ENCODE measurements at regions not wholly inside any gene's neighbourhood (a gene's known extent, or its start where the extent isn't known, plus 50 kb on each side); places are given as distances from the start of the nearest gene placed in this dataset.

DNA sequence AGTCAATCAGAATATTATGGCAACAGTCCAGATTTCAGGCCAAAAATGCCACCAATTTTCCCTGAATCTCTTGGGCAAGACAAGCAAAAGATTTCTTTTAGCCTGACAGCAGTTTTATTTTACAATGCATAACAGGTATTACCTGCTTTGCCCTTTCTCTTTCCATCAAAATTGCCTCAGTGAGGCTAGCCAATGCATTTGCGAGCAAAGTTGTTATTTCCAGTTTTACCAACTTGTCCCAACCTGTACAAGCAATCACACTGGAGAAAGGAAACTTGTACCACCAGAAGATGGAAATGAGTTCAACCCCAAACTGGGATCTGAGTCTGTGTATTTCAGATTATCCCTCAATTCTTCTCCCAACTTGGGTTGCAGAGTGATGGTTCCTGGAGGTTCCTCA, 279.9 kb upstream of the CDYL start:
- Mint-ChIP-seq H3K27ac (ENCODE audit: unreplicated experiment) (no peak overlapping the region), H3K4me1 (ENCODE audit: unreplicated experiment) (no peaks in the 10 kb centered on the region)

DNA sequence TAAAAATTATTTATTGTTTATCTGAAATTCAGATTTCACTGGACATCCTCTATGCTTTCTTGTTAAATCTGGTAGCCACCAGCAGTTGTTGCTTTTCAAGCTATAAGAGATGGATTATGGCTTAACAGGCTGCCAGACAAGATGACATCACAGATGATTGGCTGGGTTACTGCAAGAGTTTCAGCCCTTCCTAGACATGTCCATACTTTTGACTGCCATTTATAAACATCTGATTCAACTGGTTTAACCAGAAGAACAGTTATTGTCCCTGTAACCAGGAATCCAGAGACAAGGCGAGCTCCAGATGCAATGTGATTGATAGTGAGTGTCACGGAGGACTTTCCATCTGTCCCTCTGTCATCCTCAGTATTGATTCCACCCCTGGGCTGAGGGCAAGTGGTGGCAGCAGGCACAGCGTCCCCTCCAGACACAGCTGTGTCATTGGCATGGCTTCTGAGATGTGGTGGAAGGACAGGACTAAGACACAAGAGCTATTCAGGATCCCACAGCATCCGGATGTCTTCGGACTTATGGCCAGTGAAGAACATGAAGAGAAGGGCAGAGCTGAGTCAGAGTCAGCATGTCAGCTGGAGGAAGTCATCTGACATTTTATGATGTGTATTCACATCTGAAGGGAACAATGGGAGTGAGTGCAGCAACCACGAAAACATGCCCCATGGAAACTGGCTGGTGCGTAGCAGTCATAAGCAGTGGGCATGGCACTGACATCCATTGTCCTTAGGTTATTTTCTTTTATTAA, 284.5 kb upstream of the CDYL start:
- Mint-ChIP-seq H3K4me1 (ENCODE audit: unreplicated experiment) (no peaks in the 10 kb centered on the region), H3K4me3 (ENCODE audit: unreplicated experiment) (no peak overlapping the region), H3K27me3 (ENCODE audit: unreplicated experiment) (no peaks in the 10 kb centered on the region), H3K27ac (ENCODE audit: unreplicated experiment) (no peak overlapping the region), H3K36me3 (ENCODE audit: unreplicated experiment) (no peaks in the 10 kb centered on the region), H3K9me3 (ENCODE audit: unreplicated experiment) (peaks cover 19% of the 10 kb centered on the region)
- TF ChIP-seq, protein P1, sequence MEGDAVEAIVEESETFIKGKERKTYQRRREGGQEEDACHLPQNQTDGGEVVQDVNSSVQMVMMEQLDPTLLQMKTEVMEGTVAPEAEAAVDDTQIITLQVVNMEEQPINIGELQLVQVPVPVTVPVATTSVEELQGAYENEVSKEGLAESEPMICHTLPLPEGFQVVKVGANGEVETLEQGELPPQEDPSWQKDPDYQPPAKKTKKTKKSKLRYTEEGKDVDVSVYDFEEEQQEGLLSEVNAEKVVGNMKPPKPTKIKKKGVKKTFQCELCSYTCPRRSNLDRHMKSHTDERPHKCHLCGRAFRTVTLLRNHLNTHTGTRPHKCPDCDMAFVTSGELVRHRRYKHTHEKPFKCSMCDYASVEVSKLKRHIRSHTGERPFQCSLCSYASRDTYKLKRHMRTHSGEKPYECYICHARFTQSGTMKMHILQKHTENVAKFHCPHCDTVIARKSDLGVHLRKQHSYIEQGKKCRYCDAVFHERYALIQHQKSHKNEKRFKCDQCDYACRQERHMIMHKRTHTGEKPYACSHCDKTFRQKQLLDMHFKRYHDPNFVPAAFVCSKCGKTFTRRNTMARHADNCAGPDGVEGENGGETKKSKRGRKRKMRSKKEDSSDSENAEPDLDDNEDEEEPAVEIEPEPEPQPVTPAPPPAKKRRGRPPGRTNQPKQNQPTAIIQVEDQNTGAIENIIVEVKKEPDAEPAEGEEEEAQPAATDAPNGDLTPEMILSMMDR (IDR thresholded peaks at IDR 0.05), result no peak
- no peak for DNase-seq (ENCODE audit: extremely low spot score, unreplicated experiment)

More for the DNA sequence above, 279.9 kb upstream of the CDYL start:
- DNase-seq (ENCODE audit: extremely low spot score, unreplicated experiment), result no peak
- Mint-ChIP-seq H3K9me3 (ENCODE audit: unreplicated experiment) (no peaks in the 10 kb centered on the region), H3K4me3 (ENCODE audit: unreplicated experiment) (no peak overlapping the region), H3K36me3 (ENCODE audit: unreplicated experiment) (no peaks in the 10 kb centered on the region), H3K27me3 (ENCODE audit: unreplicated experiment) (peaks cover 11% of the 10 kb centered on the region)
- TF ChIP-seq, protein P1 (IDR thresholded peaks at IDR 0.05), result no peak

DNA sequence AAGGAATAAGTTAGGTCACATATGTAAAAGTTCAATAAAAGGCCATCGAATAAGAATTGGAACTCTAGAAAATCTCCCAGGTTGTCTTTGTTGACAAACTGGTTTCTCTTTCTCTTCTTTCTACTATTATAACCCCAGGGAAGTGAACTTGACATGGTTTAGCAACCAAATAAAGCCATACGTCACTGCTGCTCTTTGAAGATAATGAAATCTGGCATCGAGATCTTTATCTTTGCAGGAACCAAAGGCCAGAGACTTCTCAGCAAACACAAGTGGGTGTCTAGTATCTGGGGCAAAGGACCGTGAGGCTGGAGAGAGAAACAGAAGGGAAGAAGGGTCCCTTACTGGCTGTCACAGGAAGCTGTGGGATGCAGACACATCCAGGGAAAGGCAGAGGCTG, 286.7 kb upstream of the CDYL start:
- DNase-seq (ENCODE audit: extremely low spot score, unreplicated experiment), result no peak
- Mint-ChIP-seq H3K4me1 (ENCODE audit: unreplicated experiment) (peaks cover 2% of the 10 kb centered on the region), H3K36me3 (ENCODE audit: unreplicated experiment) (no peaks in the 10 kb centered on the region), H3K27me3 (ENCODE audit: unreplicated experiment) (peaks cover 4% of the 10 kb centered on the region), H3K27ac (ENCODE audit: unreplicated experiment) (no peak overlapping the region), H3K4me3 (ENCODE audit: unreplicated experiment) (no peak overlapping the region), H3K9me3 (ENCODE audit: unreplicated experiment) (peaks cover 19% of the 10 kb centered on the region)
- TF ChIP-seq, protein P1 (IDR thresholded peaks at IDR 0.05), result no peak

DNA sequence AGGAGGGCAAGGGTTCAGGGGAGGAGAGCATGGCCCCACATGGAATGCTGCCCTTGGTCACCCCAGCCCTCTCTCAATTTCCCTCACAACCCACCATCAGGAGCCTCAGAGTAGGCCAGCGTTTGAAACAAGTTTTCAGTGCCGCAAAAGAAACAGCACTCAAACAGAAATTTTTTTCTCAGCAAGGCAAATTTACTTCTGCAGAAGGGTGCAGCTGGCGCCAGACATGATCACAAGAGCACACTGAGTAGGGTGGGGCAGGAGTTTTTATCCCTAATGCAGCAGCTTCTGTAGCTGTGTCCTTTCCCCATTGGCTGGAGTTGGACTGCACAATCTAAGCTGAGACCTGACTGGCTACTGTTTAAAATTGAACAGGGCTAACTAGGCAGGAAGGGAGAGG, 287.8 kb upstream of the CDYL start:
- Mint-ChIP-seq H3K27me3 (ENCODE audit: unreplicated experiment) (peaks cover 4% of the 10 kb centered on the region), H3K36me3 (ENCODE audit: unreplicated experiment) (no peaks in the 10 kb centered on the region), H3K9me3 (ENCODE audit: unreplicated experiment) (peaks cover 19% of the 10 kb centered on the region), H3K27ac (ENCODE audit: unreplicated experiment) (no peak overlapping the region), H3K4me3 (ENCODE audit: unreplicated experiment) (no peak overlapping the region), H3K4me1 (ENCODE audit: unreplicated experiment) (peaks cover 2% of the 10 kb centered on the region)
- TF ChIP-seq, protein P1 (IDR thresholded peaks at IDR 0.05), result no peak
- no peak for DNase-seq (ENCODE audit: extremely low spot score, unreplicated experiment)

DNA sequence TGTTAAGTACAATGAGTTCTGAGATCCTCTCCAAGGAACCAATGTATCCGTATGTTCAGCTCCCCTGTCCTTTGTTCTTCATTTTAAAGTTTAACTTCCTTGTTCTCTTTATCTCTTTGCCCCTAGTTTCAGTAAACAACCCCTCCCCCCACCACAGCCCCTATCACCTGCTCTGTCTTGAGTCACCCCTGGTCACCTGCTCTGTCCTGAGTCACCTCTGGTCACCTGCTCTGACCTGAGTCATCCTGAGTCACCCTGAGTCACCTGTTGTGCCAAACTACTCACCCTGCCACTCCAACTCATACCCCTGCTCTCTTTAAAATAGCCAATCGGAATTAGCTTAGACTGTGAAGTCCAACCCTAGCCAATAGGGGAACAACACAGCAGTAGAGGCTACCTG, 288.7 kb upstream of the CDYL start:
- H3K4me3 Mint-ChIP-seq (ENCODE audit: unreplicated experiment), result no peak overlapping the region

More for the DNA sequence above, 288.7 kb upstream of the CDYL start:
- peaks cover 2% of the 10 kb centered on the region for H3K4me1 Mint-ChIP-seq (ENCODE audit: unreplicated experiment)
- TF ChIP-seq, protein P1 (IDR thresholded peaks at IDR 0.05), result no peak
- peaks cover 19% of the 10 kb centered on the region for H3K9me3 Mint-ChIP-seq (ENCODE audit: unreplicated experiment)
- H3K27ac Mint-ChIP-seq (ENCODE audit: unreplicated experiment), result no peak overlapping the region
- no peak for DNase-seq (ENCODE audit: extremely low spot score, unreplicated experiment)
- peaks cover 4% of the 10 kb centered on the region for H3K27me3 Mint-ChIP-seq (ENCODE audit: unreplicated experiment)
- no peaks in the 10 kb centered on the region for H3K36me3 Mint-ChIP-seq (ENCODE audit: unreplicated experiment)
